ENCODE measurements at regions not wholly inside any gene's neighbourhood (a gene's known extent, or its start where the extent isn't known, plus 50 kb on each side); places are given as distances from the start of the nearest gene placed in this dataset.
"Not testable (repeated sequence)": the region's sequence is repeated elsewhere in the genome, so short reads cannot be mapped to it uniquely, and the experiment has no call there.

GRCh38 chr18:1133541-1133940, 228.9 kb downstream of the ADCYAP1 start:
- DNase-seq (ENCODE audit: low read depth), result no peak

GRCh38 chr18:1147730-1148129, 243.1 kb downstream of the ADCYAP1 start:
- DNase-seq (ENCODE audit: low read depth), result no peak

- DNase-seq (ENCODE audit: low read depth), result no peak
Observed at GRCh38 chr18:1149709-1150108, 245.0 kb downstream of the ADCYAP1 start.

- DNase-seq (ENCODE audit: low read depth), result no peak
Observed at GRCh38 chr18:1150344-1150743, 245.7 kb downstream of the ADCYAP1 start.

GRCh38 chr18:1152958-1153357, 248.3 kb downstream of the ADCYAP1 start:
- DNase-seq (ENCODE audit: low read depth), result not testable (repeated sequence)

GRCh38 chr18:1173593-1173992, 268.9 kb downstream of the ADCYAP1 start:
- DNase-seq (ENCODE audit: low read depth), result no peak

GRCh38 chr18:1177232-1177631, 272.6 kb downstream of the ADCYAP1 start:
- DNase-seq (ENCODE audit: low read depth), result no peak

- DNase-seq (ENCODE audit: low read depth), result no peak
Observed at GRCh38 chr18:1191341-1191740, 286.7 kb downstream of the ADCYAP1 start.

- no peak for DNase-seq (ENCODE audit: low read depth)
Observed at GRCh38 chr18:1213126-1213525, 308.5 kb downstream of the ADCYAP1 start.

- no peak for DNase-seq (ENCODE audit: low read depth)
Observed at GRCh38 chr18:1222880-1223279, 318.2 kb downstream of the ADCYAP1 start.

- no peak for DNase-seq (ENCODE audit: low read depth)
Observed at GRCh38 chr18:1227025-1227424, 322.4 kb downstream of the ADCYAP1 start.

GRCh38 chr18:1229634-1230033, 325.0 kb downstream of the ADCYAP1 start:
- DNase-seq (ENCODE audit: low read depth), result no peak

GRCh38 chr18:1232867-1233266, 328.2 kb downstream of the ADCYAP1 start:
- DNase-seq (ENCODE audit: low read depth), result no peak

GRCh38 chr18:1240701-1241100, 336.0 kb downstream of the ADCYAP1 start:
- no peak for DNase-seq (ENCODE audit: low read depth)

- DNase-seq (ENCODE audit: low read depth), result no peak
Observed at GRCh38 chr18:1244397-1245122, 339.9 kb downstream of the ADCYAP1 start.

GRCh38 chr18:1246827-1247226, 342.2 kb downstream of the ADCYAP1 start:
- DNase-seq (ENCODE audit: low read depth), result no peak

GRCh38 chr18:1252534-1252933, 347.9 kb downstream of the ADCYAP1 start:
- DNase-seq (ENCODE audit: low read depth), result no peak

- no peak for DNase-seq (ENCODE audit: low read depth)
Observed at GRCh38 chr18:1252936-1253335, 348.3 kb downstream of the ADCYAP1 start.

GRCh38 chr18:1253827-1254226, 349.2 kb downstream of the ADCYAP1 start:
- no peak for DNase-seq (ENCODE audit: low read depth)

- no peak for DNase-seq (ENCODE audit: low read depth)
Observed at GRCh38 chr18:1261054-1261453, 356.4 kb downstream of the ADCYAP1 start.

- no peak for DNase-seq (ENCODE audit: low read depth)
Observed at GRCh38 chr18:1267021-1267420, 362.4 kb downstream of the ADCYAP1 start.

- no peak for DNase-seq (ENCODE audit: low read depth)
Observed at GRCh38 chr18:1270081-1270480, 365.4 kb downstream of the ADCYAP1 start.

- no peak for DNase-seq (ENCODE audit: low read depth)
Observed at GRCh38 chr18:1273469-1273868, 368.8 kb downstream of the ADCYAP1 start.

GRCh38 chr18:1292167-1292566, 387.5 kb downstream of the ADCYAP1 start:
- no peak for DNase-seq (ENCODE audit: low read depth)
